ENCODE measurements at regions not wholly inside any gene's neighbourhood (a gene's known extent, or its start where the extent isn't known, plus 50 kb on each side); places are given as distances from the start of the nearest gene placed in this dataset.

DNA sequence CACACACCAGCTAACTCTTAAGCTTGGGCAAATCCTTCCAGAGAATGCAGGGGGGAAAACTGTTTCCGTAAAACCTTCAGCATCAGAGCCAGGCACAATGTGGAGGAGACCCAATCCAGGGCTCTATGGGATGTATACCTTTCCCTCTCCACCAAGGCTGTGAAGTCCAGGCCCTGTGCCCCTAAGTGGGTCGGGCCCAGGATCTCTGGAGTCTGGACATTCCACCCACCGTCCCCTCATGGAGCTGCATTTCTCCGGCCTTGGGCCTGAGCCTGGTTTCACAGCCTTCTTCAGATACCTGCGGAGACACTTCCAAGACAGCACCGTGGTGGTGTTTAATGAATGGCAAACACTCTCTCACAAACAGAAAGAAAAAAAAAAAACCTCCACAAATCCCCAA, 186.2 kb downstream of the URI1 start:
- TF ChIP-seq, protein P1, sequence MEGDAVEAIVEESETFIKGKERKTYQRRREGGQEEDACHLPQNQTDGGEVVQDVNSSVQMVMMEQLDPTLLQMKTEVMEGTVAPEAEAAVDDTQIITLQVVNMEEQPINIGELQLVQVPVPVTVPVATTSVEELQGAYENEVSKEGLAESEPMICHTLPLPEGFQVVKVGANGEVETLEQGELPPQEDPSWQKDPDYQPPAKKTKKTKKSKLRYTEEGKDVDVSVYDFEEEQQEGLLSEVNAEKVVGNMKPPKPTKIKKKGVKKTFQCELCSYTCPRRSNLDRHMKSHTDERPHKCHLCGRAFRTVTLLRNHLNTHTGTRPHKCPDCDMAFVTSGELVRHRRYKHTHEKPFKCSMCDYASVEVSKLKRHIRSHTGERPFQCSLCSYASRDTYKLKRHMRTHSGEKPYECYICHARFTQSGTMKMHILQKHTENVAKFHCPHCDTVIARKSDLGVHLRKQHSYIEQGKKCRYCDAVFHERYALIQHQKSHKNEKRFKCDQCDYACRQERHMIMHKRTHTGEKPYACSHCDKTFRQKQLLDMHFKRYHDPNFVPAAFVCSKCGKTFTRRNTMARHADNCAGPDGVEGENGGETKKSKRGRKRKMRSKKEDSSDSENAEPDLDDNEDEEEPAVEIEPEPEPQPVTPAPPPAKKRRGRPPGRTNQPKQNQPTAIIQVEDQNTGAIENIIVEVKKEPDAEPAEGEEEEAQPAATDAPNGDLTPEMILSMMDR (IDR thresholded peaks at IDR 0.05; ENCODE audit: low read length): no peak
- no peak for TF ChIP-seq EZH2 (IDR thresholded peaks at IDR 0.05; ENCODE audit: borderline replicate concordance, low read length)
